ENCODE measurements at regions not wholly inside any gene's neighbourhood (a gene's known extent, or its start where the extent isn't known, plus 50 kb on each side); places are given as distances from the start of the nearest gene placed in this dataset.
A peak's percentile ranks its signal among the peaks of the same experiment; 100 is the strongest.

- no peak for DNase-seq
These were observed 103.0 kb upstream of the SFSWAP start for GRCh38 chr12:131607658-131608447.

DNA sequence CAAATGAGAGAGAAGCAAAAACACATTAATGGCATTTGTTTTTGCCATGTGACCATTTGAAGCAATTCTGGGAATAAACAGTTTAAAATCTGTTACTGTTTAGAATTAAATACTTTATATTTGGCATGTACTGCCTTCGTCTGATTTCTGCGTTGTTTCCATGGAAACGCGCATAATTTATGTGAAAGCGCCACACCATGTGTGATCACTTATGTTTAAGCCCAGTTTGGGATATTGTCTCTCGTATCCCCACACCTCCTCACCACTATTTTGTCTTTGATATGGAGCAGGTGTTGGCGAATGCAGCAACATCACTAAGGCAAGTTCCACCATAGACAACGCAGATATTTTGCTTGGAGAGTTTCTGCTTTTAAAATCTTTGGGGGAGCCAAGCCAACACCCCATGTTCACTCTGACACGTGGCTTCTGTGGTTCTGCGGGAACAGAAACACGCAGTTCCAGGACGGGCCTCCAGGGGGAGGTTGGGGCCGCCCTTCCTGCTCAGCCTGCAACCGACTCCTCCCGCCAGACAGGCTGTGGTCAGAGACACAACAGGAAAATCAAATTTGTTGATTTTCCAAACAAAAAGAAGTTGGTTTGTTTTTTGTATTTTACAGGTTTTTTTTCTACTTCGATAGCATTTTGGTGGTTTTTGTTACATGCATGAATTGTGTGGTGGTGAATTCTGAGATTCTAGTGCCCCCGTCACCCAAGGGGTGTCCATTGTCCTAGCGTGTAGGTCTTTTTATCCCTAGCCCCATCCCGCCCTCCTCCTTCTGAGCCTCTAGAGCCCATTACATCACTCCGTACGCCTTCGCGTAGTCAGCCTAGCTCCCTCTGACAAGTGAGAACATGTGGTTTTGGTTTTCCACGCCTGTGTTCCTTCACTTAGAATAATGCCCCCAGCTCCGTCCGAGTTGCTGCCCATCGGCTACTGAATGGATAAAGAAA lies 101.9 kb upstream of the SFSWAP start:
- DNase-seq = peak in 12 of 14 donors; percentile 20 to 80 (median 57)

GRCh38 chr12:131609762-131610161 lies 101.1 kb upstream of the SFSWAP start:
- DNase-seq = no peak

GRCh38 chr12:131610181-131610580 lies 100.7 kb upstream of the SFSWAP start:
- DNase-seq = no peak

DNA sequence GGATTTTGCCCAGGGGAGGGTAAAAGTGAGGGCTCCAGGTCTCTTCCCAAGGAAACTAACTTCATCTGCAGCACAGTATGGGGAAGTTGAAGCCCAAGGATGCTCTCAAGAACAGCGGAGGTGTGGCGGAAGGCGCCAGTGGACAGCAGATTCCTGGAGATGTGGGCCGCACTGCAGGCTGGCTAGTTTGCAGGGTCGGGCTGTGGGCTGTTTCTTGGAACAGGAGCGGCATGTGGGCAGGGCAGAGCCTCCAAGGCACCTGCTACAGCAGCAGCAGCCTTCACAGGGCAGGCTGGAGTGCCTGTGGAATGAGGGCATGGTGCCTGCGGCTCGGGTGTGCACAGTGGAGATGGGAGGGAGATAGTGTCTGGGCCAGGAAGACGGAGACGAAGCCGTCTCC lies 100.0 kb upstream of the SFSWAP start:
- DNase-seq = no peak

- DNase-seq = no peak
These were observed 99.3 kb upstream of the SFSWAP start for GRCh38 chr12:131611416-131612091.

GRCh38 chr12:131612092-131612755 lies 98.7 kb upstream of the SFSWAP start:
- no peak for DNase-seq

GRCh38 chr12:131613186-131613585 lies 97.7 kb upstream of the SFSWAP start:
- no peak for DNase-seq

- DNase-seq = peak in 2 of 14 donors; percentile 47 to 53
These were observed 97.2 kb upstream of the SFSWAP start for GRCh38 chr12:131613678-131614077.

- peak in 1 of 14 donors; percentile 33 for DNase-seq
These were observed 95.4 kb upstream of the SFSWAP start for GRCh38 chr12:131615326-131616042.

GRCh38 chr12:131616043-131616700 lies 94.7 kb upstream of the SFSWAP start:
- DNase-seq = no peak

- no peak for DNase-seq
These were observed 94.2 kb upstream of the SFSWAP start for GRCh38 chr12:131616738-131617137.

DNA sequence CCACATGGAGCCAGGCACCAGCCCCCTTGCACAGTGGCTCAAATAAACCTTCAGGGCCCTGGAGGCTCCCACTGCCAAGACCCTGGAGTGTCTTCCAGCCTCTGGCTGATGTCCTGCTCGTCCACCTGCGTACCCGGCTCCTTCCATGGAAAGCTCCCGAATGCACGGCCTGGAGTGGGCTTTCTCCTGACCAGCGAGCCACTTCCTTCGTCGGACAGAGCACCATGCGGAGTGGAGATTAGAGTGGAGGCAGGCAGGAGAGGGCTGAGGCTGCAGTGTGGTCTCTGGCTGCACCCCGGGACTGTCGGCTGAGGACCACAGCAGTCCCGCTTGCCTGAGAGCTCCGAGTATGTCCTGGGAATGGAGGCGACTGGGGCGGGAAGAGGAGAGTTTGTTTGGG lies 93.7 kb upstream of the SFSWAP start:
- no peak for DNase-seq

DNA sequence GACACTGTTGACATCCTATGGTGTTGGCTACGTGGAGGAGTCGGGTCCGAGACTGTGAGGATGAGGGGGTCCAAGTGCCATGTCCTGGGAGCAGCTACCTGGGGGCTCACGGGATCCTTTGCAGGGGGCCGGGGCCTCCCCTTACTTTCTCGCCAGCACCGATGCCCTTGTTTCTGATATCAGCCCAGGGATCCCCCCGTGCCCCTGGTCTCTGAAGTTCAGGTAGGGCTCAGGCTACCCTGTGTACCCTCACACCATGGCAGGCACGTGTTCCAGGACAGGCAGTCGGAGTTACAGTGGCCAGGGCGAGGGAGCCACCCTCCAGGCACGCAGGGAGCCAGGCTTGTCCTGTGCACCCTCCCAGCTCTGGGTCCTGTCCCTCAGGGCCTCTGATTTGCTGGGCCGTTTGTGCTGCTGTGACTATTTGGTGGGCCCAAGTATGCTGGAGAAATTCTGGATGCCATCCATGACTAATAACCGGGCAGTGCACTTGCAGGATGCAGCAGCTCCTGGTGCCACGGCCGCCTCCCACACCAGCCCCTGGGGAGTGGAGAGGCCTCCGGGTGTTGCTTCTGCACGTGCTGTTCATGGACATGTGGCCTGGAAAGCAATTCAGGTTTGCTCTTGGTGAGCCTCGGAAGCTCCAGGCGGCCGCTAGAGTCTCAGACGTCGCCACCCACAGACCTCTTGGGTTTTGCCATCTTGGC lies 93.1 kb upstream of the SFSWAP start:
- no peak for DNase-seq

- DNase-seq = no peak
These were observed 92.6 kb upstream of the SFSWAP start for GRCh38 chr12:131618303-131618658.

- no peak for DNase-seq
These were observed 92.2 kb upstream of the SFSWAP start for GRCh38 chr12:131618701-131619100.

DNA sequence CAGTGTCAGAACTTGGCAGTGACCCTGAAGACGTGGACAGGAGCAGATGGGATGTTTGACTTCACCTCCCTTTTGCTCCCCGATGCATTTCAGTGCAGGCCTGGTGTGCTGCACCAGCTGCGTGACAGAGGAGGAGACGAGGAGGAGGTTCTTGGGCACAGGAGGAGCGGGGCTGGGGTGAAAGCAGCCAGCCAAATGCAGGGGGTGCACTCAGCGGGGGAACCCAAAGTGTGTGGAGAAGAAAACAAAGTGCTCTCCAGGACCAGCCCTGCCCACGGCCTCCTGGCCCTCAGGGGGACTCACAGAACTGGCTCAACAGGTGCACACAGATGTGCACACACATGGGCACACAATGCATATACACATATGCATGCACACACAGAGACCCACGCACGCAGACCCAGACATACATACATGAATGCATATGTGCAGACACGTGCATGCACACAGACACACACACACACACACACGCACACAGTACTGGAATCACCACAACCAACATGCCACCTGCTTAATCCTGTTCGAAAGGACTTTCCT lies 91.7 kb upstream of the SFSWAP start:
- no peak for DNase-seq

- DNase-seq = no peak
These were observed 91.0 kb upstream of the SFSWAP start for GRCh38 chr12:131619736-131620506.

DNA sequence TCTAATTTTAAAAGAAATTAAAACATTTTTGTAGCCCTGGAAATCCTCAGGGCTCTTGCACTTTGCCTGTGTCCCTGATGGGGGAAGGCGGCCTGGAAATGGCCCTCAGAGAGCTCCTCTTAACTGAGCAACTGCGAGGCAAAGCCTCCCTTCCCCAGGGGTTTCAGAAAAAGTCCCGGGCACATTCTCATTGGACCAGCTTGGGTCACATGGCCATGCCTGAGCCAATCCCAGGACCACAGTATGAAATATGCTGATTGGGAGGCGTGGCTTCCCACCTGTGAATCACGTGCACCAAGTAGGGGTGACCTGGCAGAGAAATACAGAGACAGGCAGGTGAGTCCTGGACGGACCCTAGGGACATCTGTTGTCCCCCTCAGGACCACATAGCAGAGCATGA lies 90.4 kb upstream of the SFSWAP start:
- DNase-seq = no peak

Data from C1 segment of cervical spinal cord (tissue), 14 donors.